BLaER1 (cell line): ENCODE measurements at regions not wholly inside any gene's neighbourhood (a gene's known extent, or its start where the extent isn't known, plus 50 kb on each side); places are given as distances from the start of the nearest gene placed in this dataset.

Experiments
- H3K27ac ChIP-seq: shearing (Covaris generic); formaldehyde crosslinking; 2 replicates; pipeline ENCODE4 v1.8.1; 2022
- H3K27me3 ChIP-seq: shearing (Covaris generic); formaldehyde crosslinking; 2 replicates; pipeline ENCODE4 v1.8.1; 2022
- H3K36me3 ChIP-seq: shearing (Covaris generic); formaldehyde crosslinking; 2 replicates; pipeline ENCODE4 v1.8.1; 2022
- H3K4me1 ChIP-seq: shearing (Covaris generic); formaldehyde crosslinking; 2 replicates; pipeline ENCODE4 v1.8.1; 2022
- H3K4me2 ChIP-seq: shearing (Covaris generic); formaldehyde crosslinking; 2 replicates; pipeline ENCODE4 v1.8.1; 2022
- H3K4me3 ChIP-seq: shearing (Covaris generic); formaldehyde crosslinking; 2 replicates; pipeline ENCODE4 v1.8.1; 2022
- H3K9ac ChIP-seq: shearing (Covaris generic); formaldehyde crosslinking; 2 replicates; pipeline ENCODE4 v1.8.1; 2022
- H3K9me3 ChIP-seq: shearing (Covaris generic); formaldehyde crosslinking; 2 replicates; pipeline ENCODE4 v1.8.1; 2022
- H4K20me1 ChIP-seq: shearing (Covaris generic); formaldehyde crosslinking; 2 replicates; pipeline ENCODE4 v1.8.1; 2022
- Cebpa-rat ChIP-seq: shearing (Covaris generic); IDR thresholded peaks from 2 replicates; pipeline ENCODE4 v1.8.1; 2022

DNA sequence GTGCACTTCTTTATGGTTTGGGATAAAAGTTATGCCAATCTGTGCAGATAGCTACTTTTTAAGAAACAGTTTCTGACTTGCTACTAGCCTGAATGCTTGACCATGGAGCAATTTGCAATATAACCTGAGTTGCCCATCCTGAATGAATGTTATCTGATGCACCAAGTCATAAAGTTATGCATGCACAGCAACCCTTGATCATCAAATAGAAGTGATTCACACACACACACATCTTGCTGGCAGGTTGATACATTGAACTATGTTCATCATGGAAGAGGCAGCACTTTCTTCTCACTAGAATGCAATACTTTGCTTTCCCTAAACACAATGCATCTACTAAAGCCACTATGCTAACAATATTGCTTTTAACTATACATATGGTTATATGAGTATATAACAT, 311.5 kb downstream of the RFC3 start:
- Histone ChIP-seq H3K27ac (no peak overlapping the region), H3K4me2 (no peak overlapping the region), H3K4me3 (no peak overlapping the region), H3K27me3 (no peaks in the 10 kb centered on the region), H3K9me3 (no peaks in the 10 kb centered on the region), H3K4me1 (peaks cover 5% of the 10 kb centered on the region; the same call in 1 of the 2 replicates), H4K20me1 (no peaks in the 10 kb centered on the region), H3K36me3 (no peaks in the 10 kb centered on the region), H3K9ac (no peak overlapping the region)
- no peak for TF ChIP-seq Cebpa-rat

DNA sequence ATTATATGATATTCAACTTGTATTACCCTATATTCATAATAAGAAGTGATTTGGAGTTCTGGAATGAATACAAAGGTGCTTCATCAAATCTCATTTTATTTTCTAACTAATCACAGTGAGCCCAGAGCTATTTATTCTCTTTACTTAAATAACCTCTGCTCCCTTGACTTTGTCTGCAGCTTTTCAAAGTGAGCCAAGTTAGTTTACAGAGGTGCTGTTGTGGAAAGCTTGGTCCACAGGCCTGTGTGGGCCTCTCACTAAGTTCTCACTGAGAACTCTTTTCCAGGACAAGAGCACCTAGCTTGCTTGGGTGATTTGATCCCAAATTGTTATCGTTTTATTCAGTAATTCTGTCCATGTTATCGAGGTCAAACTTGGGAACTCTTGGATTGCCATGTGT, 319.3 kb downstream of the RFC3 start:
- no peaks in the 10 kb centered on the region for H4K20me1 ChIP-seq
- no peak for TF ChIP-seq Cebpa-rat
- no peaks in the 10 kb centered on the region for H3K27me3 ChIP-seq
- H3K4me3 ChIP-seq, result no peak overlapping the region
- H3K4me1 ChIP-seq, result no peaks in the 10 kb centered on the region
- H3K36me3 ChIP-seq, result no peaks in the 10 kb centered on the region
- no peaks in the 10 kb centered on the region for H3K9me3 ChIP-seq
- no peak overlapping the region for H3K9ac ChIP-seq
- no peak overlapping the region for H3K4me2 ChIP-seq
- no peak overlapping the region for H3K27ac ChIP-seq

DNA sequence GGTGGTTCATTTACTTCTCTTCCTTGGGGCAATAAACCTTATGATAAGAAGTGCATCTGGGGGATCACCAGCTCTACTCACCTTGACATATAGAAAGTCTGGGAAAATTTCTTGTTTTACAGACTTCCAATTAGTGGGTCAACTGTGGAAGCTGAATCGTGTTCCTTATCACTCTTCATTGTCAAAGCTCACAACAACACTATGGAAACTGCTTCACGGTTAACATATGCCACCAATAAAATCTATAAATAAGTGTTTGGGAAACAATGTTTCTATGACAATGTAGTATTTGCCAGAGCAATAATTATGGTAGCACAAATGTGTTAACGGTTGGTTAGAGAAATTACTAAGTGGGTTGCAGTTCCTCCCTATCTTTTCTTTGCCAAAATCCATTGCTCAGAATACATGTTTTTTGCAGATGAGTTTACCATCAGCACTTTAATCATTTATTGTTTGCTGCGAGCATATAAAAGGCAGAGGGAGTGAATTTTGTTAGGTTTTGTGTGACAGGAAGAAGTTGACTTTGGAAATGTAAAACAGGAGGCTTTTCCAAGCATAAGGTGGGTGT, 321.8 kb downstream of the RFC3 start:
- Histone ChIP-seq H3K4me3 (no peak overlapping the region), H3K27ac (no peak overlapping the region)
- TF ChIP-seq Cebpa-rat, result no peak

GRCh38 chr13:34143637-34144036, 325.7 kb downstream of the RFC3 start:
- H3K4me1 ChIP-seq, result no peaks in the 10 kb centered on the region

More for the DNA sequence above, 321.8 kb downstream of the RFC3 start:
- Histone ChIP-seq H3K4me2 (no peak overlapping the region), H3K9me3 (no peaks in the 10 kb centered on the region), H3K9ac (no peak overlapping the region), H4K20me1 (no peaks in the 10 kb centered on the region), H3K36me3 (no peaks in the 10 kb centered on the region), H3K4me1 (no peaks in the 10 kb centered on the region), H3K27me3 (no peaks in the 10 kb centered on the region)

DNA sequence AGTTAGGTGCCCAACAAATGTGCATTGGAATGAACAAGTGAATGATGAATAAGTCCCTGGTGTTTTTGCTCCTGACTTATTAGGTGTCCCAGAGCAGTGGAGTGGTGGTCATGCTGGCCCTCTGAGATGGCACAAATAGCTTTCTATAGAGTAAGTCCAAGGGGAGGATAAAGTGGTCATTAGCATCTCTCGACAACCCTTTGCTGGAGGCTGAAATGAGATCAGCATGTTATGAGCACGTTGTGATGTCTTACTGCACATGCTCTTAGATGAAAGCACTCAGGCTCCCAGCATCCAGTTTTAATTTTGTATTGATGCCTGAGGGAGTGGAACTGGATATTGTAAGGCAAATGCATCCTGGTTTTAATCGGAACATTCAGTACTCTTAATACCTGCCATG, 326.2 kb downstream of the RFC3 start:
- Histone ChIP-seq H3K4me1 (no peaks in the 10 kb centered on the region), H3K9ac (no peak overlapping the region), H3K27ac (no peak overlapping the region), H4K20me1 (no peaks in the 10 kb centered on the region), H3K27me3 (no peaks in the 10 kb centered on the region), H3K9me3 (no peaks in the 10 kb centered on the region), H3K4me2 (no peak overlapping the region), H3K4me3 (no peak overlapping the region), H3K36me3 (no peaks in the 10 kb centered on the region)
- no peak for TF ChIP-seq Cebpa-rat

More at GRCh38 chr13:34143637-34144036, 325.7 kb downstream of the RFC3 start:
- Histone ChIP-seq H4K20me1 (no peaks in the 10 kb centered on the region), H3K36me3 (no peaks in the 10 kb centered on the region), H3K27me3 (no peaks in the 10 kb centered on the region), H3K9ac (no peak overlapping the region), H3K4me3 (no peak overlapping the region), H3K27ac (no peak overlapping the region), H3K9me3 (no peaks in the 10 kb centered on the region), H3K4me2 (no peak overlapping the region)
- TF ChIP-seq Cebpa-rat, result no peak

GRCh38 chr13:34145061-34145460, 327.1 kb downstream of the RFC3 start:
- TF ChIP-seq Cebpa-rat, result no peak
- H3K4me3 ChIP-seq, result no peak overlapping the region
- H3K4me2 ChIP-seq, result no peak overlapping the region
- H3K9ac ChIP-seq, result no peak overlapping the region
- no peaks in the 10 kb centered on the region for H4K20me1 ChIP-seq
- H3K4me1 ChIP-seq, result no peaks in the 10 kb centered on the region
- H3K36me3 ChIP-seq, result no peaks in the 10 kb centered on the region
- no peaks in the 10 kb centered on the region for H3K9me3 ChIP-seq
- H3K27me3 ChIP-seq, result no peaks in the 10 kb centered on the region
- no peak overlapping the region for H3K27ac ChIP-seq

DNA sequence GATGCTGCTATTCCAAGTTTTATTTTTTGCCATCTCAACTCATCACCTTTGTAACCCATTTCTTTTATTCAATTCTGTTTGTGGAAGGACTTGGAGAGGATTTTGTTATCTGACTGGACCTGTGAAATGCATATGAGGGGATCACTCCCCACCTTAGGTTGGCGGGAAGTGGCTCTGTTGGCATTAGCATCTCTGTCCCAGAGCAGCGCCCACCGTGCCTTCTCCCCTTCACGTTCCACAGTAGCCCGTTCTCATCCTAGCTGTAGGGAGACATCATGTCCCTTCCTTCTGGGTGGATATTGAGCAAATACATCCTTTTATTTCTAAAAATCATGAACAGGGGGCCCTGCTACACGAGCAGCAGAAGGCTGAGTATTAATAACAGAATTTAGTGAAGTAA, 330.4 kb downstream of the RFC3 start:
- Histone ChIP-seq H3K27ac (no peak overlapping the region), H3K4me3 (no peak overlapping the region), H4K20me1 (no peaks in the 10 kb centered on the region), H3K36me3 (no peaks in the 10 kb centered on the region), H3K9ac (no peak overlapping the region), H3K4me1 (no peaks in the 10 kb centered on the region), H3K27me3 (no peaks in the 10 kb centered on the region), H3K9me3 (no peaks in the 10 kb centered on the region), H3K4me2 (no peak overlapping the region)
- TF ChIP-seq Cebpa-rat, result no peak

DNA sequence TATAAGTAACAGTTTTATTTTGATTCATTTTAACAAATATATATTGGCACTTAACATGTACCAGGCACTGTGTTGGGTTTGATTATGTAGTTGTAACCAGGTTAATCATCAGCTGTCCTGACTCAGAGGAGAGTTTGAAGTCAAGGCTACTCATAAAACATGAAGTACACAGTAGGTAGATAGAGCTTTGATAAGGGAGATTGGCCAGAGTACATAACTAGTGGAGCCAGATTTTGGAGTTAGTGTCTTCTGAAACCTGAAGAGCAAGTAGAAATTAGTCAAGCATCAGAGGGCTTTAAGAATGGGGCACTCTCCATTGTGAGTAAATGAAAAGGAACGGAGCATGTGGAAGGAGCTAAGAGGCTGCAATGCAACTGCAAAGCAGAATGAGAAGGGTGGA, 333.9 kb downstream of the RFC3 start:
- no peak for TF ChIP-seq Cebpa-rat
- no peak overlapping the region for H3K9ac ChIP-seq

GRCh38 chr13:34152409-34152808, 334.5 kb downstream of the RFC3 start:
- H3K4me2 ChIP-seq, result no peak overlapping the region
- H3K27ac ChIP-seq, result no peak overlapping the region
- no peaks in the 10 kb centered on the region for H4K20me1 ChIP-seq
- no peak for TF ChIP-seq Cebpa-rat
- no peaks in the 10 kb centered on the region for H3K9me3 ChIP-seq
- H3K9ac ChIP-seq, result no peak overlapping the region
- peaks cover 10% of the 10 kb centered on the region for H3K4me1 ChIP-seq
- H3K27me3 ChIP-seq, result no peaks in the 10 kb centered on the region
- H3K4me3 ChIP-seq, result no peak overlapping the region
- H3K36me3 ChIP-seq, result no peaks in the 10 kb centered on the region

More for the DNA sequence above, 333.9 kb downstream of the RFC3 start:
- Histone ChIP-seq H3K4me3 (no peak overlapping the region), H3K27ac (no peak overlapping the region), H4K20me1 (no peaks in the 10 kb centered on the region), H3K4me2 (no peak overlapping the region), H3K36me3 (no peaks in the 10 kb centered on the region), H3K9me3 (no peaks in the 10 kb centered on the region), H3K27me3 (no peaks in the 10 kb centered on the region), H3K4me1 (peaks cover 5% of the 10 kb centered on the region)

- no peak overlapping the region for H3K4me3 ChIP-seq
- no peak overlapping the region for H3K9ac ChIP-seq
- H3K4me1 ChIP-seq, result peaks cover 16% of the 10 kb centered on the region
- H3K36me3 ChIP-seq, result no peaks in the 10 kb centered on the region
- no peak overlapping the region for H3K27ac ChIP-seq
- no peaks in the 10 kb centered on the region for H3K27me3 ChIP-seq
- H4K20me1 ChIP-seq, result no peaks in the 10 kb centered on the region
- no peak overlapping the region for H3K4me2 ChIP-seq
- TF ChIP-seq Cebpa-rat, result no peak
- no peaks in the 10 kb centered on the region for H3K9me3 ChIP-seq
Measured at GRCh38 chr13:34152996-34153395, 335.0 kb downstream of the RFC3 start.

DNA sequence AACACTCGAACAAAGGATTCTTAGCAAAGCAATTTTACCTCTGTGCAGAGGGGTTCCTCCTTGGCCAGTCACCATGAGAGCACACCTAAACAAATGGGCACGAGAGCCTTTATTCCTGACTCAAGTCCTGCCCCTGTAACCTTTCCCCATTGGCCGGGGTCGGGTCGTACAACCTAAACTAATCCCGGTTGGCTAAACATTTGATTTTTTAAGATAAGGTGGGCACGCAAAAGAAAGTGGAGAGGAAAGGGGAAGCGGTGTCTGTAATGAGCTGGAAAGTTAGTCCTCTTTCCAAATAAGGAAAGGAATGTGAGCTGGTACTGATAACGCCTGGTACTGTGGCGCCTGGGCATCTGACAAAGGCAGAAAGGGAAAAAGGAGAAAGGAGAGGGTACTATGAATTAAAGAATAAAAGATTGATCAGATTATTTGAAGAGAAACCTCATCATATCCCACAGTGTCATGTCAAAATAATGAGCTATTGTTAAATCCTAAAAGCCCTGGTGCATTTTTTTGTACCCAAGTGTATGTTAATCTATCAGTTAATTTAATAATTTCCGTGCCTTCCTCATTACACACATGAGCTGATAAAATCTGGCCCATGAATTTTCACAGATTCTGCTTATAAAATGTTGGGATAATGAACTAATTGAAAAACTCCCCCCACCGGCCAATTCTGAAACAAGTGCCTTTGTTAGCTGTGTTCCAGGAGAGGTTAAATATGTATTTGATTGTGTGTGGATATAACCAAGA, 335.7 kb downstream of the RFC3 start:
- Histone ChIP-seq H3K9me3 (no peaks in the 10 kb centered on the region), H3K4me2 (no peak overlapping the region), H4K20me1 (no peaks in the 10 kb centered on the region), H3K27me3 (no peaks in the 10 kb centered on the region), H3K36me3 (no peaks in the 10 kb centered on the region), H3K4me3 (no peak overlapping the region), H3K4me1 (peaks cover 16% of the 10 kb centered on the region), H3K9ac (no peak overlapping the region), H3K27ac (no peak overlapping the region)
- TF ChIP-seq Cebpa-rat, result no peak
